Keratinocyte (primary cell): ENCODE measurements at regions not wholly inside any gene's neighbourhood (a gene's known extent, or its start where the extent isn't known, plus 50 kb on each side); places are given as distances from the start of the nearest gene placed in this dataset.

Experiments
- DNase-seq: peaks from one replicate; pipeline ENCODE4 v3.0.0-alpha.2; 2011; ENCODE audit warnings: low read depth, missing footprints, low spot score
- FAIRE-seq: peaks from 2 replicates; lab custom pipeline; 2011; peaks lifted over from hg19 to GRCh38; lab: Jason Lieb, UNC
- H2AFZ ChIP-seq: 2 replicates; pipeline ENCODE4 v1.6.0; 2012; ENCODE audit warnings: low read length, control low read depth, inconsistent platforms; ENCODE audit not compliant: control insufficient read depth
- H3K27ac ChIP-seq: 2 replicates; pipeline ENCODE4 v1.5.1; 2011; ENCODE audit warnings: low read length; ENCODE audit not compliant: control insufficient read depth, insufficient read depth
- H3K27me3 ChIP-seq: 3 replicates; pipeline ENCODE4 v1.6.0; 2011; ENCODE audit warnings: low read length; ENCODE audit not compliant: control insufficient read depth, insufficient read depth; ENCODE audit errors: extremely low read depth
- H3K36me3 ChIP-seq, 2 experiments: 2 replicates in 1 of 2; 3 replicates in 1 of 2; pipeline ENCODE4 v1.5.1; 2011; ENCODE audit warnings: low read length in 2 of 2, mild to moderate bottlenecking in 1 of 2; ENCODE audit not compliant: control insufficient read depth in 2 of 2, insufficient read depth in 2 of 2; ENCODE audit errors: extremely low read depth in 1 of 2
- H3K4me1 ChIP-seq: 3 replicates; pipeline ENCODE4 v1.5.1; 2011; ENCODE audit warnings: low read length; ENCODE audit not compliant: control insufficient read depth, insufficient read depth; ENCODE audit errors: extremely low read depth
- H3K4me2 ChIP-seq: 3 replicates; pipeline ENCODE4 v1.6.0; 2011; ENCODE audit warnings: low read depth, low read length; ENCODE audit not compliant: control insufficient read depth, insufficient read depth; ENCODE audit errors: extremely low read depth
- H3K4me3 ChIP-seq, 3 experiments: fragments of 200-600 bp in 1 of 3; sonication (generic) in 1 of 3; 2 replicates in 2 of 3; 3 replicates in 1 of 3; pipeline ENCODE4 v1.5.1; 2011 to 2016; ENCODE audit warnings: low read length in 3 of 3, mild to moderate bottlenecking in 3 of 3, control low read depth in 2 of 3, inconsistent platforms in 1 of 3, low read depth in 1 of 3, mixed read lengths in 1 of 3, mixed run types in 1 of 3, moderate library complexity in 1 of 3; ENCODE audit not compliant: control insufficient read depth in 2 of 3, insufficient read depth in 2 of 3; ENCODE audit errors: extremely low read depth in 1 of 3
- H3K79me2 ChIP-seq: 2 replicates; pipeline ENCODE4 v1.6.0; 2012; ENCODE audit warnings: low read length; ENCODE audit not compliant: control insufficient read depth, insufficient read depth
- H3K9ac ChIP-seq: 3 replicates; pipeline ENCODE4 v1.6.0; 2011; ENCODE audit warnings: low read length; ENCODE audit not compliant: control insufficient read depth, insufficient read depth; ENCODE audit errors: extremely low read depth
- H3K9me1 ChIP-seq: 3 replicates; pipeline ENCODE4 v1.6.0; 2011; ENCODE audit warnings: low read length; ENCODE audit not compliant: control insufficient read depth, insufficient read depth; ENCODE audit errors: extremely low read depth
- H3K9me3 ChIP-seq: 2 replicates; pipeline ENCODE4 v1.5.1; 2012; ENCODE audit warnings: low read depth, low read length; ENCODE audit not compliant: control insufficient read depth
- H4K20me1 ChIP-seq: 3 replicates; pipeline ENCODE4 v1.6.0; 2011; ENCODE audit warnings: low read length; ENCODE audit not compliant: control insufficient read depth, insufficient read depth; ENCODE audit errors: extremely low read depth
- CTCF ChIP-seq, 3 experiments: IDR thresholded peaks in 1 of 3; conservative IDR thresholded peaks in 1 of 3; optimal IDR thresholded peaks in 1 of 3; 2 replicates in 2 of 3; 3 replicates in 1 of 3; pipeline versions ENCODE3 to v1.5.1; 2011; ENCODE audit warnings: low read length in 3 of 3, mild to moderate bottlenecking in 3 of 3, moderate library complexity in 2 of 3, control low read depth in 1 of 3, inconsistent platforms in 1 of 3; ENCODE audit not compliant: insufficient read depth in 2 of 3; ENCODE audit errors: extremely low read depth in 1 of 3
- EZH2 ChIP-seq: IDR thresholded peaks from one replicate; pipeline ENCODE4 v1.6.1; 2012; ENCODE audit warnings: inconsistent platforms, mild to moderate bottlenecking, low read length, moderate library complexity
- dilution Hi-C: fragments of 300-500 bp; cut with MboI; formaldehyde crosslinking; loops from one replicate; pipeline ENCODE4 v1.7.0; 2020; ENCODE audit warnings: low sequenced_read_pairs; ENCODE audit not compliant: extremely low pct_ligation_motif_present

GRCh38 chr17:77347544-77347943, 206.8 kb downstream of the SEC14L1 start:
- Histone ChIP-seq H3K79me2 (peaks cover 91% of the 10 kb centered on the region), H3K4me2 (no peak overlapping the region), H3K27me3 (no peaks in the 10 kb centered on the region), H3K36me3 (peaks cover 5 to 26% of the 10 kb centered on the region in 2 experiments), H3K4me1 (no peaks in the 10 kb centered on the region), H3K27ac (no peak overlapping the region), H3K9me3 (no peaks in the 10 kb centered on the region), H3K4me3 (no peak overlapping the region), H3K9ac (no peak overlapping the region), H4K20me1 (peaks cover 59% of the 10 kb centered on the region), H3K9me1 (peaks cover 4% of the 10 kb centered on the region), H2AFZ (no peak overlapping the region)
- dilution Hi-C loops: no loop called here
- no peak for TF ChIP-seq EZH2
- no peak for TF ChIP-seq CTCF (optimal IDR thresholded peaks at IDR 0.05 in 1 of 3, IDR thresholded peaks at IDR 0.05 in 1 of 3, conservative IDR thresholded peaks at IDR 0.05 in 1 of 3; ENCODE audit: extremely low read depth in 1 of 3, insufficient read depth in 2 of 3, low read length in 3 of 3)
- no peak for FAIRE-seq
- no peak for DNase-seq

- Histone ChIP-seq H3K4me3 (no peak overlapping the region), H4K20me1 (peaks cover 63% of the 10 kb centered on the region), H3K27me3 (no peaks in the 10 kb centered on the region), H3K79me2 (peaks cover 88% of the 10 kb centered on the region), H3K4me2 (no peak overlapping the region), H3K36me3 (peaks cover 6 to 22% of the 10 kb centered on the region in 2 experiments), H2AFZ (no peak overlapping the region), H3K4me1 (peaks cover 19% of the 10 kb centered on the region), H3K9me1 (peaks cover 15% of the 10 kb centered on the region), H3K27ac (peak overlapping the region; percentile 13), H3K9ac (no peak overlapping the region), H3K9me3 (no peaks in the 10 kb centered on the region)
- FAIRE-seq (no peak), DNase-seq (no peak)
- dilution Hi-C loops: no loop called here
- no peak for TF ChIP-seq EZH2
- no peak for TF ChIP-seq CTCF (optimal IDR thresholded peaks at IDR 0.05 in 1 of 3, IDR thresholded peaks at IDR 0.05 in 1 of 3, conservative IDR thresholded peaks at IDR 0.05 in 1 of 3; ENCODE audit: extremely low read depth in 1 of 3, insufficient read depth in 2 of 3, low read length in 3 of 3)
These were observed 209.4 kb downstream of the SEC14L1 start for GRCh38 chr17:77349976-77350830.
